K562 (cell line): ENCODE measurements at regions not wholly inside any gene's neighbourhood (a gene's known extent, or its start where the extent isn't known, plus 50 kb on each side); places are given as distances from the start of the nearest gene placed in this dataset.

Source experiments
- BRD4 ChIP-seq: fragments of 200-600 bp; sonication (generic); IDR thresholded peaks from 2 replicates; pipeline ENCODE4 v1.6.1; 2017; ENCODE audit warnings: inconsistent platforms
- KLF1 ChIP-seq: fragments of 450-650 bp; IDR thresholded peaks from 2 replicates; pipeline ENCODE4 v1.6.1; 2016; ENCODE audit warnings: missing genetic modification characterization, missing compliant biosample characterization
- OTX1 ChIP-seq: fragments of 450-650 bp; formaldehyde crosslinking; IDR thresholded peaks from 2 replicates; pipeline ENCODE4 v1.4.0; 2022; ENCODE audit warnings: mild to moderate bottlenecking
- TF ChIP-seq, protein P1 (sequence below): sonication (generic); formaldehyde crosslinking; IDR thresholded peaks from 2 replicates; pipeline ENCODE4 v1.8.0; 2022; ENCODE audit warnings: mild to moderate bottlenecking, missing genetic modification reagents
- TF ChIP-seq, protein P2 (sequence below), 2 experiments: fragments of 450-650 bp in 1 of 2; sonication (generic) in 1 of 2; formaldehyde crosslinking; conservative IDR thresholded peaks; 2 replicates each; pipeline versions ENCODE4 v1.4.0 to v1.8.1; 2020 to 2022; ENCODE audit warnings: mild to moderate bottlenecking in 1 of 2, missing genetic modification reagents in 1 of 2
- TF ChIP-seq, protein P3 (sequence below), 2 experiments: fragments of 450-650 bp; IDR thresholded peaks; 2 replicates each; pipeline ENCODE4 v1.6.1; 2016; ENCODE audit warnings: mild to moderate bottlenecking in 2 of 2, borderline replicate concordance in 1 of 2, low read depth in 1 of 2, moderate library complexity in 1 of 2

DNA sequence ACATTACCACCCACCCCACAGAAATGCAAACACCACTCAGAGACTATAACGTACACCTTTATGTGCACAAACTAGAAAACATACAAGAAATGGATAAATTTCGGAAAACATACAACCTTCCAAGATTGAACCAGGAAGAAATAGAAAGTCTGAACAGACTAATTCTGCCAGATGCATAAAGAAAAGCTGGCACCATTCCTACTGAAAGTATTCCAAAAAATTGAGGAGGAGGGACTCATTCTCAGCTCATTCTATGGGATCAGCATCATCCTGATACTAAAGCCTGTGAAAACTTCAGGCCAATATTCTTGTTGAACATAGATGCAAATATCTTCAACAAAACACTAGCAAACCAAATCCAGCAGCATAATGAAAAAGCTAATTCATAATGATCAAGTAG lies 115.1 kb upstream of the CD180 start (continued):
- TF ChIP-seq, protein P1, sequence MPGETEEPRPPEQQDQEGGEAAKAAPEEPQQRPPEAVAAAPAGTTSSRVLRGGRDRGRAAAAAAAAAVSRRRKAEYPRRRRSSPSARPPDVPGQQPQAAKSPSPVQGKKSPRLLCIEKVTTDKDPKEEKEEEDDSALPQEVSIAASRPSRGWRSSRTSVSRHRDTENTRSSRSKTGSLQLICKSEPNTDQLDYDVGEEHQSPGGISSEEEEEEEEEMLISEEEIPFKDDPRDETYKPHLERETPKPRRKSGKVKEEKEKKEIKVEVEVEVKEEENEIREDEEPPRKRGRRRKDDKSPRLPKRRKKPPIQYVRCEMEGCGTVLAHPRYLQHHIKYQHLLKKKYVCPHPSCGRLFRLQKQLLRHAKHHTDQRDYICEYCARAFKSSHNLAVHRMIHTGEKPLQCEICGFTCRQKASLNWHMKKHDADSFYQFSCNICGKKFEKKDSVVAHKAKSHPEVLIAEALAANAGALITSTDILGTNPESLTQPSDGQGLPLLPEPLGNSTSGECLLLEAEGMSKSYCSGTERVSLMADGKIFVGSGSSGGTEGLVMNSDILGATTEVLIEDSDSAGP (CRISPR knock-in tag) = no peak
- TF ChIP-seq, protein P2, sequence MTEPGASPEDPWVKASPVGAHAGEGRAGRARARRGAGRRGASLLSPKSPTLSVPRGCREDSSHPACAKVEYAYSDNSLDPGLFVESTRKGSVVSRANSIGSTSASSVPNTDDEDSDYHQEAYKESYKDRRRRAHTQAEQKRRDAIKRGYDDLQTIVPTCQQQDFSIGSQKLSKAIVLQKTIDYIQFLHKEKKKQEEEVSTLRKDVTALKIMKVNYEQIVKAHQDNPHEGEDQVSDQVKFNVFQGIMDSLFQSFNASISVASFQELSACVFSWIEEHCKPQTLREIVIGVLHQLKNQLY (CRISPR knock-in tag; conservative IDR thresholded peaks at IDR 0.05) = no peak
- TF ChIP-seq BRD4 (no peak), KLF1 (no peak), OTX1 (no peak)
- TF ChIP-seq, protein P3, sequence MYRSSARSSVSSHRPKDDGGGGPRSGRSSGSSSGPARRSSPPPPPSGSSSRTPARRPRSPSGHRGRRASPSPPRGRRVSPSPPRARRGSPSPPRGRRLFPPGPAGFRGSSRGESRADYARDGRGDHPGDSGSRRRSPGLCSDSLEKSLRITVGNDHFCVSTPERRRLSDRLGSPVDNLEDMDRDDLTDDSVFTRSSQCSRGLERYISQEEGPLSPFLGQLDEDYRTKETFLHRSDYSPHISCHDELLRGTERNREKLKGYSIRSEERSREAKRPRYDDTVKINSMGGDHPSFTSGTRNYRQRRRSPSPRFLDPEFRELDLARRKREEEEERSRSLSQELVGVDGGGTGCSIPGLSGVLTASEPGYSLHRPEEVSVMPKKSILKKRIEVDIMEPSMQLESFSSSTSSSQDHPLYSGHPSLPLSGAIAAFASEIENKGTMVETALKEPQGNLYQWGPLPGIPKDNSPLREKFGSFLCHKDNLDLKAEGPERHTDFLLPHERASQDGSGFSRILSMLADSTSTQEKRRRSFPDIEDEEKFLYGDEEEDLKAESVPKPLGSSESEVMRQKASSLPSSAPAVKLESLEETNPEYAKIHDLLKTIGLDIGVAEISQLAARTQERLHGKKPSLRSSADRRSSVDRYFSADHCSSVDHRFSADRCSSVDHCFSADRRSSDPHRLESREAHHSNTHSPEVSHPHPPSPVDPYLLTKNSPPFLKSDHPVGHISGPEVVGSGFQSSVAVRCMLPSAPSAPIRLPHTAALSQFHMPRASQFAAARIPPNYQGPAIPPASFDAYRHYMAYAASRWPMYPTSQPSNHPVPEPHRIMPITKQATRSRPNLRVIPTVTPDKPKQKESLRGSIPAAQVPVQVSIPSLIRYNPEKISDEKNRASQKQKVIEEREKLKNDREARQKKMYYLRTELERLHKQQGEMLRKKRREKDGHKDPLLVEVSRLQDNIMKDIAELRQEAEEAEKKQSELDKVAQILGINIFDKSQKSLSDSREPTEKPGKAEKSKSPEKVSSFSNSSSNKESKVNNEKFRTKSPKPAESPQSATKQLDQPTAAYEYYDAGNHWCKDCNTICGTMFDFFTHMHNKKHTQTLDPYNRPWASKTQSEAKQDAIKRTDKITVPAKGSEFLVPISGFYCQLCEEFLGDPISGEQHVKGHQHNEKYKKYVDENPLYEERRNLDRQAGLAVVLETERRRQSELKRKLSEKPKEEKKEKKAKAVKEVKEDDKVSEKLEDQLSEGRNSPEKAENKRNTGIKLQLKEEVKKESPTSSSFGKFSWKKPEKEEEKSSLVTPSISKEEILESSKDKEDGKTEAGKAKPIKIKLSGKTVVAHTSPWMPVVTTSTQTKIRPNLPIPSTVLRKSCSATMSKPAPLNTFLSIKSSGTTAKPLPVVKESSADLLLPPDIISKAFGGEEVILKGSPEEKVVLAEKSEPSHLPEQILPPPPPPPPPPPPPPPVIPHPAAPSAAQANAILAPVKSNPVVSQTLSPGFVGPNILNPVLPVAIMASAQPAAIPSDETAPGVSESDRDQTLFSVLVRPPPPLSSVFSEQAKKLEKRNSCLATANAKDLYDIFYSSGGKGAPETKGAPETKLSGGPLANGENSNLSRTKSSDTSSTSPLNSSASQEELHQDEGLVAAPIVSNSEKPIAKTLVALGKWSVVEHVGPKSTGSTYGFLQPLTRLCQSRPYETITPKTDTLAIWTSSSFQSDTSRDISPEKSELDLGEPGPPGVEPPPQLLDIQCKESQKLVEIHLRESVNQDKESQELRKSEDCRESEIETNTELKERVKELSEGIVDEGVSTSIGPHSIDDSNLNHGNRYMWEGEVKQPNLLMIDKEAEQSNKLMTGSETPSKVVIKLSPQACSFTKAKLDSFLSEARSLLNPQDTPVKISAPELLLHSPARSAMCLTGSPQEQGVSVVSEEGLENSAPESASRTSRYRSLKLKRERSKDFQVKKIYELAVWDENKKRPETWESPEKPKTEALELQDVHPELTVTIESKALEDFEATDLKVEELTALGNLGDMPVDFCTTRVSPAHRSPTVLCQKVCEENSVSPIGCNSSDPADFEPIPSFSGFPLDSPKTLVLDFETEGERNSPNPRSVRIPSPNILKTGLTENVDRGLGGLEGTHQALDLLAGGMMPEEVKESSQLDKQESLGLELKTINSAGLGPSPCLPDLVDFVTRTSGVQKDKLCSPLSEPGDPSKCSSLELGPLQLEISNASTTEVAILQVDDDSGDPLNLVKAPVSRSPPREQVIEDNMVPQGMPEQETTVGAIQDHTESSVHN (IDR thresholded peaks at IDR 0.05; ENCODE audit: borderline replicate concordance in 1 of 2, low read depth in 1 of 2) = no peak
